Hepatocyte (in vitro differentiated cells): ENCODE measurements at regions not wholly inside any gene's neighbourhood (a gene's known extent, or its start where the extent isn't known, plus 50 kb on each side); places are given as distances from the start of the nearest gene placed in this dataset.

ENCODE experiments used
- EZH2 ChIP-seq: fragments of 200-600 bp; sonication (generic); IDR thresholded peaks from 2 replicates; pipeline ENCODE4 v1.6.1; 2016; ENCODE audit warnings: antibody characterized with exemption, mild to moderate bottlenecking, borderline replicate concordance
- EZH2phosphoT487 ChIP-seq: fragments of 200-600 bp; sonication (generic); IDR thresholded peaks from one replicate; pipeline ENCODE4 v1.6.1; 2018; ENCODE audit warnings: antibody characterized with exemption, mild to moderate bottlenecking, low read depth, moderate library complexity; ENCODE audit not compliant: unreplicated experiment, severe bottlenecking
- TF ChIP-seq, protein P1 (sequence below): fragments of 200-600 bp; sonication (generic); IDR thresholded peaks from 2 replicates; pipeline ENCODE4 v1.5.1; 2016; ENCODE audit warnings: antibody characterized with exemption, mild to moderate bottlenecking; ENCODE audit not compliant: poor library complexity

DNA sequence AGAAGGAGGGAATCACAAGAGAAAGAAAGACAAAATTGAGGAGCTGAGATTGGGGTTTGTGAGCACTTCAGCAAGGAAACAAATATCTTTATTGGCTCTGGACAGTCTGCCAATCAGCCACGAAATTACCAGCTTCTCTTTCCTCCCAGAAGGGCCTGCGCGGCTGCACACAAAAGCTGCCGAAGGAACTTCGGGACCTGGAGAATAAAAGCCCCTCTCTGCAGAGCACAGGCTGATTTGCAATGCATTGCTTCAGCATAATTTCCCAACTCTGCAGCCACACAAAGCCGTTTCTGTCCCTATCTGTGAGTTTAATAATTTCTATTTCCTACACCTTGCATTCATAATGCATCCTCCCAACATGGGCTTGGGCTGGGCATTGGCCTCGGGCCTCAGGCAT, 522.6 kb downstream of the BUD13 start:
- no peak for TF ChIP-seq EZH2phosphoT487
- TF ChIP-seq, protein P1, sequence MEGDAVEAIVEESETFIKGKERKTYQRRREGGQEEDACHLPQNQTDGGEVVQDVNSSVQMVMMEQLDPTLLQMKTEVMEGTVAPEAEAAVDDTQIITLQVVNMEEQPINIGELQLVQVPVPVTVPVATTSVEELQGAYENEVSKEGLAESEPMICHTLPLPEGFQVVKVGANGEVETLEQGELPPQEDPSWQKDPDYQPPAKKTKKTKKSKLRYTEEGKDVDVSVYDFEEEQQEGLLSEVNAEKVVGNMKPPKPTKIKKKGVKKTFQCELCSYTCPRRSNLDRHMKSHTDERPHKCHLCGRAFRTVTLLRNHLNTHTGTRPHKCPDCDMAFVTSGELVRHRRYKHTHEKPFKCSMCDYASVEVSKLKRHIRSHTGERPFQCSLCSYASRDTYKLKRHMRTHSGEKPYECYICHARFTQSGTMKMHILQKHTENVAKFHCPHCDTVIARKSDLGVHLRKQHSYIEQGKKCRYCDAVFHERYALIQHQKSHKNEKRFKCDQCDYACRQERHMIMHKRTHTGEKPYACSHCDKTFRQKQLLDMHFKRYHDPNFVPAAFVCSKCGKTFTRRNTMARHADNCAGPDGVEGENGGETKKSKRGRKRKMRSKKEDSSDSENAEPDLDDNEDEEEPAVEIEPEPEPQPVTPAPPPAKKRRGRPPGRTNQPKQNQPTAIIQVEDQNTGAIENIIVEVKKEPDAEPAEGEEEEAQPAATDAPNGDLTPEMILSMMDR: no peak
- TF ChIP-seq EZH2: no peak
